Cardiac fibroblast (primary cell): ENCODE measurements at regions not wholly inside any gene's neighbourhood (a gene's known extent, or its start where the extent isn't known, plus 50 kb on each side); places are given as distances from the start of the nearest gene placed in this dataset.

Source experiments
- DNase-seq, 2 donors: peaks; one replicate each; pipeline versions ENCODE4 v3.0.0 to v3.0.0-alpha.2; 2010; ENCODE audit warnings: low read depth in 2 of 2
- H3K4me3 ChIP-seq, 2 donors: replicated peaks in 1 of 2; 1 replicate in 1 of 2; 2 replicates in 1 of 2; pipeline ENCODE4 v1.5.1; 2011; ENCODE audit warnings: low read depth in 2 of 2, low read length in 2 of 2, mild to moderate bottlenecking in 2 of 2, moderate library complexity in 1 of 2
- CTCF ChIP-seq: IDR thresholded peaks from one replicate; pipeline ENCODE4 v1.5.1; 2011; ENCODE audit warnings: low read depth, mild to moderate bottlenecking, low read length, inconsistent platforms

DNA sequence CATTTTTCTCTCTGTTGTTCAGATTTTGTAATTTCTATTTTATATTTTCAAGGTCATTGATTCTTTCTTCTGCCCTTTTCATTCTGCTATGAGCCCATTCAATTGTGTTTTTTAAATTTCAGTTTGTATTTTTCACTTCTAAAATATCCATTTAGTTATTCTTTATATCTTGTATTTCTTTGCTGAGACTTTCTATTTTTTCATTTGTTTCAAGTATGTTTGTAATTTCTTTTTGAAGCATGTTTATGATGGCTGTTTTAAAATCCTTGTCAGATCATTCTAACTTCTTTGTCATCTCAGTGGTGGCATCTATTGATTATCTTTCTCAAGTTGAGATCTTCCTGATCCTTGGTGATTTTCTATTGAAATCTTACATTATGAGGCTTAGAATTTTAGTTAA, 157.2 kb upstream of the USP9X start:
- DNase-seq = no peak
- H3K4me3 ChIP-seq = no peak overlapping the region
- TF ChIP-seq CTCF = no peak

- no peak for TF ChIP-seq CTCF
- DNase-seq = peak; percentile 29 to 44
- H3K4me3 ChIP-seq = no peak overlapping the region
Observed at GRCh38 chrX:40931921-40932320, 153.3 kb upstream of the USP9X start.

DNA sequence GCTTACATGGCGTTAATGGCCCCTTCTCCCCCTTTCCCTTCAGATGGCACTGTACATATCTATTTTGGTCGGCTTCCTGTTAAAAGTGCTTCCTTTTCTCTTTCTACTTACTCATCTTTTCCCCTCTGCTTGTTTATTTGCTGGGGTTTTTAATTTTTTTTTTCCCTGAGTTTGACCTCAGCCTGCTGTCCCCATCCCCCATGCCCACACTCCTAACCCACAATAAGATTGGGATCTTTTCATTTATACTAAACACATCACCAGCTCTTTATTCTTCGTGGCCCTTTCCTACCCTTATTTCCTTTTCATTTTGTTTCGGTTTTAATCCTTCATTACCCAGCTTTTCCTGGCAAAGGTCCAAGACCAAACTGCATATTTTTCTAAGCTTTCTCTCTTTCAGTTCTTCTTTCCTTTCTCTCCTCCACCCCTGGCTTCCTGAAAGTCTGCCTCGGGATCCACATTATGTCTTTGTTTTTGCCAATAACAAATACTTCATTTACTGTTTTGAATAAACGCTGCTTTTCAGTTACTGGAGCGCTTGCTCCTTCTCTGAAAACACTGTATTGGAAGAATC, 152.0 kb upstream of the USP9X start:
- TF ChIP-seq CTCF = no peak
- DNase-seq = peak; percentile 58 to 62
- peak overlapping the region; percentile 13 to 28 for H3K4me3 ChIP-seq

DNA sequence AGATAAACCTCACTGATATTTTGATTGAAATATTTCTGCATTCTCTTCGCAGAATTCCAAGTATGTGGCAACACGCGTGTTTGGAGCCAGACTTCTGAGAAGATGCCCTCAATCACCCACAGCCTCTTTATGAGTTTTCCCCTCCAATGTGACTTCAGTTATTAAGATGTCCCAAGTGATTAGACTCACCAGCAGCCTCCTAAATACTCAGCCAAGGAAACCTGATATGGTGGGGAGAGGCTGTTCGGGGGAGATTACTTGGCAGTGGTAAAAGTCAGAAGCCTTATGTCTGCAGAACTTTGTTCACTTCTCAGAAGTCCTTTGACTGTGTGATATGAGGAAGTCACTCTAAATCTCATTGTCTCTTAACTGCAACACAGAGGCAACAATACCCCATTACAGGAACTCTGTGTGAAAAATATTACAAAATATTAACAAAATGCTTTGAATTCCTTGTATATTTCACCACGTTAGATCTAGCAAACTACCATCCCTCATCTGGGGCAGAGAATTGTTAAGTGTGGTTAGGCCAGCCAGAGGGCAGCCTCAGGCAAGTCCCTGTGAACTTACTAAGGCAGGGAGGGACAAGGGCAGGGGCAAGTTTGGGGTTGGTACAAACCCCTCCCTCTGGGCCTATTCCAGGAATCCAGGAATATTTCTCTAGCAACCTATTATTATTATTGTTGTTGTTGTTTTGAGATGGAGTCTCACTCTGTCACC, 151.4 kb upstream of the USP9X start:
- no peak for TF ChIP-seq CTCF
- H3K4me3 ChIP-seq = peak overlapping the region in 1 of 2 donors; percentile 28
- peak; percentile 64 to 79 for DNase-seq

DNA sequence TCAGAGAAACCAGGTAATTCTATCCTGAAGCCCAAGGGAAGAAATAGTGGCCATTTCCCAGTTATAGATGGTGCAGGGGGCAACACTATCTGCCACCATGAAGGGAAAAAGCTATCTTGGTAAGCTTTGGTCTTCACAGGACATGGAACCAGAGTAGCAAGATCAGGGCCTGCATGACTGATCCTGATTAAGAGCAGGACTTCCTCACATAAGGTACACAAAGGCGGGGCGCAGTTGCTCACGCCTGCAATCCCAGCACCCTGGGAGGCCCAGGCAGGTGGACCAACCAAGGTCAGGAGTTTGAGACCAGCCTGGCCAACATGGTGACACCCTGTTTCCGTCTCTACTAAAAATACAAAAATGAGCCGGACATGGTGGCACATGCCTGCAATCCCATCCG, 148.4 kb upstream of the USP9X start:
- DNase-seq = no peak
- TF ChIP-seq CTCF = no peak

DNA sequence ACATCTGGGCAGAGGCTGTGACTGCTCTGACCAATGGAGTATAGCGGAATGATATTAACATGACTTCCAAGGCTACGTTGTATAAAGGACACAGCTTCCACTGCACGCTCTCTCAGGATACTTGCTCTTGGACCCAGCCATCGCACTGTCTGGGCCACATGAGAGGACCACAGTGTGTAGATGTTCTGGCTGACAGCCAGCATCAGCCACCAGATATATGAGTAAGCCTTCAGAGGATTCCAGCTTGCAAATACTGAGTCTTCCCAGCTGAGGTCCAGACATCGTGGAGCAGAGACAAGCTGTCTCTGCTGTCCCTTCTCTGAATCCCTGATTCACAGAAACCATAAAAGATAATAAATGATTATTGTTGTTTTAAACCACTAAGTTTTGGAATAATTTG, 146.8 kb upstream of the USP9X start:
- no peak overlapping the region for H3K4me3 ChIP-seq
- DNase-seq = peak; percentile 21 to 58

More for the DNA sequence above, 148.4 kb upstream of the USP9X start:
- no peak overlapping the region for H3K4me3 ChIP-seq

More for the DNA sequence above, 146.8 kb upstream of the USP9X start:
- no peak for TF ChIP-seq CTCF
